ENCODE measurements at regions not wholly inside any gene's neighbourhood (a gene's known extent, or its start where the extent isn't known, plus 50 kb on each side); places are given as distances from the start of the nearest gene placed in this dataset.

DNA sequence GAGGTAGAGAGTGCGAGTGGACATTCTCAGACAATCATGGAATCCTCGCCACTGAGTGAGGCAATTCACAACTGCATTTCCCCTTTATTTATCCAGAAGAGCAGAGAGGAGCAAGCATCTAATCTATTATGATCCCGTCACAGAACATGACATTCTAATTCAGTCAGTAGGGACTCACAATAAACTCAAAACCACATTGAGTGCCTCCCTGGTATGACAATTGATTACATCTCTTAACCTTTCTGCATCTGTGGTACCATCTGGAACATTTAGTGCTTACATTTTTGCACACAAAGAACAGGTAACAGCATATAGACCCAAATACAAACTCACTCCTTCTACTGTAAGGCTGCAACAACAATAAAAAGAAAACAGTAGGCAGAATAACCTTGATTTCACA, 517.2 kb downstream of the GBE1 start:
- TF ChIP-seq, protein P1, sequence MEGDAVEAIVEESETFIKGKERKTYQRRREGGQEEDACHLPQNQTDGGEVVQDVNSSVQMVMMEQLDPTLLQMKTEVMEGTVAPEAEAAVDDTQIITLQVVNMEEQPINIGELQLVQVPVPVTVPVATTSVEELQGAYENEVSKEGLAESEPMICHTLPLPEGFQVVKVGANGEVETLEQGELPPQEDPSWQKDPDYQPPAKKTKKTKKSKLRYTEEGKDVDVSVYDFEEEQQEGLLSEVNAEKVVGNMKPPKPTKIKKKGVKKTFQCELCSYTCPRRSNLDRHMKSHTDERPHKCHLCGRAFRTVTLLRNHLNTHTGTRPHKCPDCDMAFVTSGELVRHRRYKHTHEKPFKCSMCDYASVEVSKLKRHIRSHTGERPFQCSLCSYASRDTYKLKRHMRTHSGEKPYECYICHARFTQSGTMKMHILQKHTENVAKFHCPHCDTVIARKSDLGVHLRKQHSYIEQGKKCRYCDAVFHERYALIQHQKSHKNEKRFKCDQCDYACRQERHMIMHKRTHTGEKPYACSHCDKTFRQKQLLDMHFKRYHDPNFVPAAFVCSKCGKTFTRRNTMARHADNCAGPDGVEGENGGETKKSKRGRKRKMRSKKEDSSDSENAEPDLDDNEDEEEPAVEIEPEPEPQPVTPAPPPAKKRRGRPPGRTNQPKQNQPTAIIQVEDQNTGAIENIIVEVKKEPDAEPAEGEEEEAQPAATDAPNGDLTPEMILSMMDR (IDR thresholded peaks at IDR 0.05) = no peak
- TF ChIP-seq POLR2A (IDR thresholded peaks at IDR 0.05) = no peak

Measured in testis (tissue), 2 donors.